ENCODE measurements at regions not wholly inside any gene's neighbourhood (a gene's known extent, or its start where the extent isn't known, plus 50 kb on each side); places are given as distances from the start of the nearest gene placed in this dataset.

- H3K23ac ChIP-seq (ENCODE audit: insufficient read length, low read depth, low read length), result no peak overlapping the region
- H3K56ac ChIP-seq (ENCODE audit: insufficient read length, low read depth, low read length), result no peak overlapping the region
- no peak overlapping the region for H4K8ac ChIP-seq (replicated peaks; ENCODE audit: insufficient read length, low read depth, low read length)
- no peak overlapping the region for H4K5ac ChIP-seq (ENCODE audit: insufficient read length, low read depth, low read length)
- H3K9ac ChIP-seq (ENCODE audit: extremely low read depth, insufficient read length, low read length), result no peak overlapping the region
- Mint-ChIP-seq H3K4me1 (no peaks in the 10 kb centered on the region), H3K4me3 (no peak overlapping the region), H3K27ac (peak overlapping the region in 1 of 3 experiments; percentile 83; a peak in 1 of 7 replicates), H3K9me3 (peaks cover 3 to 12% of the 10 kb centered on the region in 2 experiments; a peak in 2 of 5 replicates), H3K36me3 (ENCODE audit: insufficient read depth in 1 of 3, low read depth in 3 of 3) (no peaks in the 10 kb centered on the region; a peak in 1 of 7 replicates), H3K27me3 (ENCODE audit: low read depth) (no peaks in the 10 kb centered on the region; the same call in none of the 2 replicates)
- H2BK5ac ChIP-seq (ENCODE audit: insufficient read length, low read length), result no peak overlapping the region
- H3K4me1 ChIP-seq (ENCODE audit: insufficient read depth, low read length), result no peaks in the 10 kb centered on the region
- H3K4me2 ChIP-seq (ENCODE audit: insufficient read depth, insufficient read length, low read length), result no peak overlapping the region
- no peak overlapping the region for H4K91ac ChIP-seq (ENCODE audit: insufficient read length, low read depth, low read length)
- H2BK20ac ChIP-seq (ENCODE audit: low read depth, low read length, poor library complexity, severe bottlenecking), result no peak overlapping the region
- no peak for DNase-seq
- H3T11ph ChIP-seq (ENCODE audit: low read length), result no peak overlapping the region
- H3K4ac ChIP-seq (ENCODE audit: low read depth, low read length), result no peak overlapping the region
- no peak for TF ChIP-seq CTCF (conservative IDR thresholded peaks at IDR 0.05)
- H2BK12ac ChIP-seq (ENCODE audit: insufficient read length, low read depth, low read length), result no peak overlapping the region
- H2AK5ac ChIP-seq (ENCODE audit: insufficient read length, low read length), result no peak overlapping the region
- H2BK15ac ChIP-seq (ENCODE audit: low read depth, low read length), result no peak overlapping the region
- no peaks in the 10 kb centered on the region for H3K79me2 ChIP-seq (ENCODE audit: insufficient read depth, low read length)
- no peaks in the 10 kb centered on the region for H3K9me3 ChIP-seq (ENCODE audit: control insufficient read depth, low read depth, low read length)
- no peaks in the 10 kb centered on the region for H3K23me2 ChIP-seq (ENCODE audit: insufficient read length, low read depth, low read length, poor library complexity, severe bottlenecking)
- WGBS (ENCODE audit: extremely low coverage, insufficient read length, low lambda C conversion rate), result no CpG with 5 or more reads among the region's 4 CpGs
- no peak overlapping the region for H3K18ac ChIP-seq (ENCODE audit: insufficient read length, low read depth, low read length)
- H2BK120ac ChIP-seq (ENCODE audit: low read depth, low read length, poor library complexity, severe bottlenecking), result no peak overlapping the region
- H2AFZ ChIP-seq (ENCODE audit: low read length), result no peak overlapping the region
- H4K20me1 ChIP-seq (ENCODE audit: control insufficient read depth, insufficient read depth, insufficient read length), result no peaks in the 10 kb centered on the region
- H3K14ac ChIP-seq (ENCODE audit: insufficient read depth, low read length), result no peak overlapping the region
- no peak overlapping the region for H3K27ac ChIP-seq (ENCODE audit: insufficient read length, low read depth, low read length)
- no peaks in the 10 kb centered on the region for H3K79me1 ChIP-seq (ENCODE audit: insufficient read depth, low read depth, low read length, poor library complexity, severe bottlenecking)
- H3K27me3 ChIP-seq (ENCODE audit: insufficient read depth, low read length), result no peaks in the 10 kb centered on the region
These were observed 75.6 kb upstream of the KL start for GRCh38 chr13:32940601-32941000.

Data from H9 (cell line).